ENCODE measurements at regions not wholly inside any gene's neighbourhood (a gene's known extent, or its start where the extent isn't known, plus 50 kb on each side); places are given as distances from the start of the nearest gene placed in this dataset.
"Not testable (repeated sequence)": the region's sequence is repeated elsewhere in the genome, so short reads cannot be mapped to it uniquely, and the experiment has no call there.

DNA sequence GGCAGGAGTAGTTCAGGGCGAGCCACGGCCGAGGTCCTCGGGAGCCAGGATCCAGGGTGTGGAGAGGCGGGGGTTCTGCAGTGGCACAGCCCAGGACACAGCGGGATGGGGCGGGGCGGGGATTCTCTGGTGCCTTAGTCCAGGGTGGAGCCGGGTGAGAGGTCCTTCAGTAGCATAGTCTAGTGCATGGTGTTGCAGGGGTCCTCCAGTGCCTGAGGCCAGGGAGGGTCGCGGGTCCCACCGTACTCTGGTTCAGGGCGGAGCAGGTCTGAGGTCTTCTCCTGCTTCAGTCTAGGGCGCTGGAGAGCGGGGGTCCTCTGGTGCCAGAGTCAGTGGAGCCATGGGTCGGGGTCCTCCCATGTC is 131.1 kb downstream of the CCDC74A start:
- H3K27ac ChIP-seq (ENCODE audit: low read depth, low read length): no peak overlapping the region
- no peaks in the 10 kb centered on the region for H3K36me3 ChIP-seq (ENCODE audit: control insufficient read depth, insufficient read depth, low read length)
- H3K27me3 ChIP-seq (ENCODE audit: control insufficient read depth, insufficient read depth, low read length): no peaks in the 10 kb centered on the region
- H3K4me1 ChIP-seq (ENCODE audit: control insufficient read depth, insufficient read depth, low read length): no peaks in the 10 kb centered on the region
- H3K9ac ChIP-seq (ENCODE audit: low read depth, low read length): no peak overlapping the region
- no peak overlapping the region for H3K4me3 ChIP-seq (ENCODE audit: low read depth, low read length)
- no peaks in the 10 kb centered on the region; the same call in 1 of the 2 replicates for H3K9me3 ChIP-seq (ENCODE audit: control insufficient read depth, insufficient read depth, low read length)

GRCh38 chr2:131659168-131659572 is 131.5 kb downstream of the CCDC74A start:
- no peak overlapping the region for H3K27ac ChIP-seq (ENCODE audit: low read depth, low read length)
- H3K36me3 ChIP-seq (ENCODE audit: control insufficient read depth, insufficient read depth, low read length): no peaks in the 10 kb centered on the region
- H3K4me3 ChIP-seq (ENCODE audit: low read depth, low read length): no peak overlapping the region
- H3K9ac ChIP-seq (ENCODE audit: low read depth, low read length): no peak overlapping the region
- H3K4me1 ChIP-seq (ENCODE audit: control insufficient read depth, insufficient read depth, low read length): no peaks in the 10 kb centered on the region
- no peaks in the 10 kb centered on the region; the same call in 1 of the 2 replicates for H3K9me3 ChIP-seq (ENCODE audit: control insufficient read depth, insufficient read depth, low read length)
- H3K27me3 ChIP-seq (ENCODE audit: control insufficient read depth, insufficient read depth, low read length): no peaks in the 10 kb centered on the region

DNA sequence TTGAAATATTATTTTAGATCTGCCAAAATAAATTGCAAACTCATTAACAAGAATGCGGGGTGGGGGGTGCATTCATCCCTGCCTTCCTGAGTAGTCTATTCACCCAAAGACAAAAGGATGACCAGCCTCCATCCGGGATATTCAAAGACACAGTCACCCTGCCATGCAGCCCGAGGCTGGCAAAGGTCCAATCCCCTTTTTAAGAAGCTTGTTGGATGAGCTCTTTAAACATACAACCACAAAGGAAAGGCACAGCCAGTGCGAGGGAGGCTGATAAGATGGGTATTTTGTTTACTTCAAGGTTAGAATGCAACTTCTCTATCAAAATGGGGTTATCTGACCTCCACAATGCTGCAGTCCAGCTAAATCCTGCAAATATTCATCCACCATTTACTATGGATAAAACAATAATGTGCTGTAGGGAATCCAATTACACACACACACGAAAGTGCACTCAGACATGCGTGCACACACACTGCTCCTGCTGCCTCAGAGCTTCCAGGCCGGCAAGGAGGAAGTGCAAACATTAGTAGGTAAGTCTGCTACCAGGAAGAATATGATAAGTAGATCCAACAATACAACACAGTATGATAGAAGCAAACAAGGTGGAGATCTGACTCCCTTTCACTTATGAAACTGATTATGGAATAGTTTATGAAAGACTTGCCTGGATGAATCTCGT is 133.6 kb downstream of the CCDC74A start:
- H3K9me3 ChIP-seq (ENCODE audit: control insufficient read depth, insufficient read depth, low read length); H3K27ac ChIP-seq (ENCODE audit: low read depth, low read length); H3K4me3 ChIP-seq (ENCODE audit: low read depth, low read length); H3K36me3 ChIP-seq (ENCODE audit: control insufficient read depth, insufficient read depth, low read length); H3K4me1 ChIP-seq (ENCODE audit: control insufficient read depth, insufficient read depth, low read length); H3K27me3 ChIP-seq (ENCODE audit: control insufficient read depth, insufficient read depth, low read length); H3K9ac ChIP-seq (ENCODE audit: low read depth, low read length): not testable (repeated sequence)

GRCh38 chr2:131661884-131662535 is 134.3 kb downstream of the CCDC74A start:
- H3K4me1 ChIP-seq (ENCODE audit: control insufficient read depth, insufficient read depth, low read length); H3K36me3 ChIP-seq (ENCODE audit: control insufficient read depth, insufficient read depth, low read length); H3K4me3 ChIP-seq (ENCODE audit: low read depth, low read length); H3K9ac ChIP-seq (ENCODE audit: low read depth, low read length); H3K27ac ChIP-seq (ENCODE audit: low read depth, low read length); H3K9me3 ChIP-seq (ENCODE audit: control insufficient read depth, insufficient read depth, low read length); H3K27me3 ChIP-seq (ENCODE audit: control insufficient read depth, insufficient read depth, low read length): not testable (repeated sequence)

DNA sequence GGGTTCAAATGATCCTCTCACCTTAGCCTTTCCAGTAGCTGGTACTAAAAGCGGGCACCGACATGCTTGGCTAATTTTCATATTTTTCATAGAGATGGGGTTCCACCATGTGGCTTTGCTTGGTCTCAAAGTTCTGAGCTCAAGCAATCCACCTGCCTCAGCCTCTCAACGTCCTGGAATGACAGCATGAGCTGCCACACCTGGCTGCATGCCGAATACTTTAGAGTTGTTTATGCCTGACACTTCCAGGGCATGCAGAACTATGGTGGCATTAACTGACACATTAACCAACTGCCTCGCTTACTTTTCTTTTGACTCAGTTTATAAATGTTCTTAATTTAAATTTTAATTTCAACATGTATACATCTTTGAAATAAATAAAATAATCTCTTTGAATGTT is 135.8 kb downstream of the CCDC74A start:
- not testable (repeated sequence) for H3K9ac ChIP-seq (ENCODE audit: low read depth, low read length); H3K27me3 ChIP-seq (ENCODE audit: control insufficient read depth, insufficient read depth, low read length); H3K4me1 ChIP-seq (ENCODE audit: control insufficient read depth, insufficient read depth, low read length); H3K9me3 ChIP-seq (ENCODE audit: control insufficient read depth, insufficient read depth, low read length); H3K36me3 ChIP-seq (ENCODE audit: control insufficient read depth, insufficient read depth, low read length); H3K27ac ChIP-seq (ENCODE audit: low read depth, low read length); H3K4me3 ChIP-seq (ENCODE audit: low read depth, low read length)

DNA sequence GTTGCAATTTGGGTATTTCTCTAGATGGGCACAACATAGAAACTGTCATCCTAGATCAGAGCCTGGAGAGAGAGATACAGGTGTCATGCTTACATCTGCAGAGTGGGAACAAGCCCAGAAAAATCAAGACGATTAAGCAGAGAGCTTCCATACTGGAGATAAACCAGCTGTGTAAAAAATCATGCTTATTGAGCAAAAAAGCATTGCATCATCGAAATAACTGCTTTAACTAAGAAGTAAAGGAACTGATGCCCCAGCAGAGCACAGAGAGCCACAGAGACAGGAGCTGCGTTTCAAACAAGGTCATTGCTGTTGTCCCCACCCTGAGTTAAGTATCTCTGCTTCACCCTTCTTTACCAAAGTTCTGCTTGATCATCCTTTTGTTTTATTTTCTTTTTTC is 138.0 kb downstream of the CCDC74A start:
- not testable (repeated sequence) for H3K27ac ChIP-seq (ENCODE audit: low read depth, low read length); H3K4me1 ChIP-seq (ENCODE audit: control insufficient read depth, insufficient read depth, low read length); H3K27me3 ChIP-seq (ENCODE audit: control insufficient read depth, insufficient read depth, low read length); H3K9ac ChIP-seq (ENCODE audit: low read depth, low read length); H3K36me3 ChIP-seq (ENCODE audit: control insufficient read depth, insufficient read depth, low read length); H3K4me3 ChIP-seq (ENCODE audit: low read depth, low read length); H3K9me3 ChIP-seq (ENCODE audit: control insufficient read depth, insufficient read depth, low read length)

DNA sequence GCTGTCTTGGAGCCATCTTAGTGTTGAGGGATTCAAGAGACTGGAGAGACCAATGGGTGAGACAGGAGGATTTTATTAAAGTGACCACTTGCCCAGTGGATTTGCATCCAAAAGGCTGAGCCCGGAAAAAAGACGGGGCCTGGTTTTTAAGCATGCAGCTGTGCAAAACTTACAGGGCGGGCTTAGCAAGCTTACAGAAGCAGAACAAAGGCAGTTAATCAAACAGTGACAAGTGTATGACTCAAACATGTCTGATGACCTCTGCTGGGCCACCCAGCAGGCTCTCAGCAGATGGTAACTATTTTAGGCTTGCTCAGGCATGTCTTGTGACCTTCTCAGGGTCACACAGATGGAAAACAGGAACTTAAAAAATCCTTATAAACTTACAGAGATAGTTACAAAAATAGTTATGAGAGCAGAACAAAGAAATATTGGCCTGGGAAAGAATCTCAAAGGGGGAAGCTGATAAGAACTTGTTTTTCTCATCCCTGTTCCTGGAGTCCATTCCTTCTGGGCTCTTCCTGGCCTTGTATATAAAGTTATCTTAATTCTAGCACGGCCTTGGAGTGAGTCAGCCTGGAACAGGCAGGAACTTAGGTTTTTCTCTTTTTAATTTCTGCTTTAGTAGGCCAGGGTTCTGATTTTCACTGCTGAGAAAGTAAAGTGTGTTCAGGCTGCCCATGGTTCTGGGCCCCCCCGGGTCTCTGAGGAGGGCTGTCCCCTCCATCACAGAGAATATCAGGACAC is 141.3 kb downstream of the CCDC74A start:
- H3K9ac ChIP-seq (ENCODE audit: low read depth, low read length); H3K9me3 ChIP-seq (ENCODE audit: control insufficient read depth, insufficient read depth, low read length); H3K36me3 ChIP-seq (ENCODE audit: control insufficient read depth, insufficient read depth, low read length); H3K4me3 ChIP-seq (ENCODE audit: low read depth, low read length); H3K27ac ChIP-seq (ENCODE audit: low read depth, low read length); H3K4me1 ChIP-seq (ENCODE audit: control insufficient read depth, insufficient read depth, low read length): not testable (repeated sequence)
- H3K27me3 ChIP-seq (ENCODE audit: control insufficient read depth, insufficient read depth, low read length): peaks cover 20% of the 10 kb centered on the region

DNA sequence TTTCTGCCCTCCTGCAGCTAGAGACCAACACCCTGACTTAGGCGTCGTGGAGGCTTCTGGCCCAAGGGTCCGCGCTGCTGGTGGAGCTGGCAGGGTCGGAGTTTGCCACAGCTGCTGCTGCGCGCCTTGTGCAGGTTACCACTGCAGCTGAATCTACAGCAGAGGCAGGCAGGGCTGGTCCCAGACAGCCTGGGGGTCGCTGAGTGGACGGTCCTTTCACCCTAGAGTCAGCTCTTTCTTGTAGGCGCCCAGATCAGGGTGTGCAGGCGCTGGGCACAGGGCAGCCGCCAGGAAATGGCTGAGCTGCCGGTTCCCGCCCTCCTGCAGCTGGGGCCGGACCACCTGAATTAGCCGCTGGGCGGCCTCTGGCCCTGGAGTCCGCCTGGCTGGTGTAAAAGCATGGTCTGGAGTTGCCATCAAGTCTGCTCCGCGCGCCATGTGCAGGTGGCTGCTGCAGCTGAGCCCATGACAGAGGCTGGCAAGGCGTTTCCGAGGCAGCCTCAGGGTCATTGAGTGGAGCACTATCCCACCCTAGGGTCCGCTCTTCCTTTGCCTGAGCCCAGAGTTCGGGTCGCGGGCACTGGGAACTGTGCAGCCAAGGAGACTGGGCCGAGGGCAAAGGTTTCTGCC is 144.3 kb downstream of the CCDC74A start:
- H3K9ac ChIP-seq (ENCODE audit: low read depth, low read length); H3K4me1 ChIP-seq (ENCODE audit: control insufficient read depth, insufficient read depth, low read length); H3K9me3 ChIP-seq (ENCODE audit: control insufficient read depth, insufficient read depth, low read length); H3K36me3 ChIP-seq (ENCODE audit: control insufficient read depth, insufficient read depth, low read length); H3K27ac ChIP-seq (ENCODE audit: low read depth, low read length): not testable (repeated sequence)
- Histone ChIP-seq H3K4me3 (ENCODE audit: low read depth, low read length) (peak overlapping the region; percentile 50; the same call in 1 of the 2 replicates), H3K27me3 (ENCODE audit: control insufficient read depth, insufficient read depth, low read length) (peaks cover 28% of the 10 kb centered on the region)

DNA sequence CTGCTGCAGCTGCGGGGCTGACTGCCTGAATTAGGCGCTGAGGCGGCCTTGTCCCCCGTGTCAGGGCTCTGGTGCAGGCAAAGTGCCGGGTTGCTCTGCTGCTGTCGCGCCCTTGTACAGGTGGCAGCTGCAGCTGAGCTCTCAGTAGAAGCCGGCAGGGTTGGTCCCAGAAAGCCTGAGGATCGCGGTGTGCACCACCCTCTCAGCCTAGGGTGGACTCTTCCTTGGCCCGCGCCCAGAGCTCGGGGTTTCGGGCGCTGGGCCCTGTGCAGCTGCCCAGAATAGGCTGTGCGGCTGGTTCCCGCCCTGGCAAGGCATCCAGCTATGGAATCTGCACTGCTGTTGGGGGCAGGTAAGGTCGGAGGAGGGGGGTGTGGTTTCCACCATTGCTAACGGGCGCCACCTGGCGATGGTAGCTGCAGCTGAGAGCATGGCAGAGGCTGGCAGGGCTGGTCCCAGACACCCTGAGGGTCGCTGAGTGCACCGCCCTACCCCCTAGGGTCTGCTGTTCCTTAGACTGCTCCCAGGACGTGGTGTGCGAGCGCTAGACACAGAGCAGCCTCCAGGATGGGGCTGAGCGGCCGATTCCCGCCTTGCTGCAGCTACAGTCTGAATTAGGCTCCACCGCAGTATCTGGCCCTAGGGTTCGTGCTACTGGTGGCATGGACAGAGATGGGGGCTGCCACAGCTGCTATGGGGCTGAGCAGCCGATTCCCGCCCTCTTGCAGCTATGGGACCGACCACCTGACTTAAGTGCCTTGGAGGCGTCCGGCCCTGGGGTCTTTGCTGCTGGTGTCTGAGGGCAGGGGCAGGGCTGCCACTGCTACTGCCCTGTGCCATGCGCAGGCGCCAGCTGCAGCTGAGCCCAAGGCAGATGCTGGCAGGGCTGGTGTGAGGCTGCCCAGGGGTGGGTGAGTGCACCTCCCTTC is 145.0 kb downstream of the CCDC74A start:
- not testable (repeated sequence) for H3K9ac ChIP-seq (ENCODE audit: low read depth, low read length)

GRCh38 chr2:131673400-131674173 is 145.9 kb downstream of the CCDC74A start:
- Histone ChIP-seq H3K9me3 (ENCODE audit: control insufficient read depth, insufficient read depth, low read length) (no peaks in the 10 kb centered on the region), H3K4me1 (ENCODE audit: control insufficient read depth, insufficient read depth, low read length) (no peaks in the 10 kb centered on the region), H3K27ac (ENCODE audit: low read depth, low read length) (no peak overlapping the region), H3K9ac (ENCODE audit: low read depth, low read length) (no peak overlapping the region), H3K36me3 (ENCODE audit: control insufficient read depth, insufficient read depth, low read length) (no peaks in the 10 kb centered on the region), H3K4me3 (ENCODE audit: low read depth, low read length) (peak overlapping the region; percentile 60), H3K27me3 (ENCODE audit: control insufficient read depth, insufficient read depth, low read length) (peaks cover 28% of the 10 kb centered on the region)

More for the DNA sequence above, 145.0 kb downstream of the CCDC74A start:
- peak overlapping the region; percentile 60 for H3K4me3 ChIP-seq (ENCODE audit: low read depth, low read length)
- not testable (repeated sequence) for H3K4me1 ChIP-seq (ENCODE audit: control insufficient read depth, insufficient read depth, low read length); H3K36me3 ChIP-seq (ENCODE audit: control insufficient read depth, insufficient read depth, low read length); H3K9me3 ChIP-seq (ENCODE audit: control insufficient read depth, insufficient read depth, low read length); H3K27ac ChIP-seq (ENCODE audit: low read depth, low read length)
- H3K27me3 ChIP-seq (ENCODE audit: control insufficient read depth, insufficient read depth, low read length): peaks cover 28% of the 10 kb centered on the region

All from HUES48 (cell line).